ENCODE measurements at regions not wholly inside any gene's neighbourhood (a gene's known extent, or its start where the extent isn't known, plus 50 kb on each side); places are given as distances from the start of the nearest gene placed in this dataset.
A peak's percentile ranks its signal among the peaks of the same experiment; 100 is the strongest.

DNA sequence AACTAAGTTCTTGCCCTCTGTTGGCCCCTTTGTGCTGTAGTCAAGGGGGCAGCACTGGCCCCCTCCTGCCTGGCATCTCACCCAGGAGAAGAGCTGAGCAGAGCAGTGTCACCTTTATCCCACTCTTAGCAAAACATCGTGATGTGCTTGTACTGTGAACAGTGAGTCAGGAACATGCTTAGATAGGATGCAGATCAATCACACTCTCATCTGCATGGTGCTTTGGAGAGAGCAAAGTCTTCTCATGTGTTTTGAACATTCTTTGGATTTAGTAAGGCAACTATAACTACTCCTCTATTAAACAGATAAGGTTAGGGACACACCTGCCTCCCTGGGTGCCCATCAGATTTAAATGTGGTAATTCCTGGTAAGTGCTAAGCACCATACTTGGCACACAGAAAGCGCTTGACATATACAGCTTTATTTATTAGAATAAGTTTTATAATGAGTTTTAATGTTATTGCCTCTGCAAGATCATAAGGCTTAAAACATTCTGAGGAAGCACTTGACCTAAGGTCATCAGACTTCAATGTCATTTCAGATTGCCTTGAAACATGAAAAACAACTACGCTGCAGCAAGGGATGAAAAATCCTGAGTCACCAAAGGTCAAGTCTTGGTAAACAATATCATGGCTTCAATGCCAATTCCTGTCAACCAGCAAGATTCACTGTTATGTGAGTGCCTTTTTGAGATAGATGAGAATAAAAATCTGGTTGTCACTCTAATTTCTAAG, 82.4 kb upstream of the IRS2 start:
- no peaks in the 10 kb centered on the region for H3K36me3 ChIP-seq (ENCODE audit: control insufficient read depth, insufficient read depth, low read length)
- CTCF ChIA-PET (ENCODE audit: low intra/inter-chr PET ratio): no interaction called here
- no TSS peak for BruUV-seq (replicated peaks)
- TF ChIP-seq FIP1L1 (IDR thresholded peaks at IDR 0.05; ENCODE audit: low read depth, low read length, poor library complexity, severe bottlenecking) (no peak), NFE2 (IDR thresholded peaks at IDR 0.05; ENCODE audit: low read depth) (0 out of 2 replicates have a peak, but pooled peaks have one; percentile 8), KDM1A (IDR thresholded peaks at IDR 0.05) (0 out of 4 replicates have a peak, but pooled peaks of 1 of the 2 experiments have one; percentile 21), MEIS2 (IDR thresholded peaks at IDR 0.05; ENCODE audit: partially characterized antibody) (peak; percentile 20)
- peaks cover 0 to 7% of the 10 kb centered on the region in 2 experiments; a peak in 2 of 5 replicates for H3K4me1 ChIP-seq (replicated peaks in 1 of 2; ENCODE audit: control insufficient read depth in 2 of 2, insufficient read depth in 2 of 2, low read length in 2 of 2)
- no peak for ATAC-seq
- H3K4me3 ChIP-seq: 0 out of 2 replicates have a peak overlapping the region, but pooled peaks have one; percentile 9
- no peaks in the 10 kb centered on the region for H4K20me1 ChIP-seq (replicated peaks; ENCODE audit: control insufficient read depth, insufficient read depth, low read length)
- WGBS (ENCODE audit: insufficient coverage, low coverage, missing lambda C conversion rate): 2% methylated on average over 3 of the region's 3 CpGs
- intact Hi-C loops (cut with micrococcal nuclease): no loop called here
- in situ Hi-C loops (cut with MboI): no loop called here
- H3K9me3 ChIP-seq (replicated peaks; ENCODE audit: control insufficient read depth, insufficient read depth, low read depth, low read length): no peaks in the 10 kb centered on the region
- no peak overlapping the region for H3K9ac ChIP-seq (ENCODE audit: insufficient read depth in 1 of 2, low read depth in 2 of 2, low read length in 2 of 2)
- DNase-seq (ENCODE audit: extremely low read depth in 1 of 4, low spot score in 3 of 4): no peak
- no peaks in the 10 kb centered on the region for H3K79me2 ChIP-seq (ENCODE audit: control insufficient read depth, insufficient read depth, low read length)
- no peak for FAIRE-seq
- H3K27ac ChIP-seq (ENCODE audit: extremely low read depth, low read depth, low read length): no peak overlapping the region
- POLR2A ChIA-PET: no interaction called here
- H3K9me1 ChIP-seq (ENCODE audit: control insufficient read depth, insufficient read depth, low read length): no peaks in the 10 kb centered on the region
- H3K4me2 ChIP-seq (ENCODE audit: insufficient read depth, low read length): peak overlapping the region; percentile 32; the same call in 1 of the 2 replicates
- peaks cover 0 to 15% of the 10 kb centered on the region in 2 experiments; a peak in 3 of 5 replicates for H3K27me3 ChIP-seq (ENCODE audit: control insufficient read depth in 2 of 2, insufficient read depth in 2 of 2, low read length in 2 of 2)
- 0 out of 2 replicates have a peak overlapping the region, but pooled peaks have one; percentile 44 for H2AFZ ChIP-seq (ENCODE audit: low read depth, low read length)

DNA sequence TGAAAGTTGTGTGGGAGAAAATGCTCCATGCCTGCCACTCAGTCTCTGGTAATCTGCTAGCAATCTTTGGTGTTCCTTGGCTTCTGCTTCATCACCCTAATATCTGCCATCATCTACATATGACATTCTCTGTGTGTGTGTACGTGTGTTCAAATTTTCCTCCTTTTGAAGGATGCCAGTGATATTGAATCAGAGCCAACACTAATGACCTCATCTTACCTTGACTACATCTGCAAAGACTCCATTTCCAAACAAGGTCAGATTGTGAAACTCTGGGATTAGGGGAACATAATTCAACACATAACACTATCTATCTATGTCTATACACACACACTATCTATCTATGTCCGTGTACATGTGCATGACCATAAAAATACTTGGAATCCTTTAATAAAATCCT, 81.4 kb upstream of the IRS2 start:
- POLR2A ChIA-PET: no interaction called here
- no peak overlapping the region for H3K4me2 ChIP-seq (ENCODE audit: insufficient read depth, low read length)
- H3K4me3 ChIP-seq: no peak overlapping the region
- no peak overlapping the region for H3K9ac ChIP-seq (ENCODE audit: insufficient read depth in 1 of 2, low read depth in 2 of 2, low read length in 2 of 2)
- FAIRE-seq (no peak), ATAC-seq (no peak), DNase-seq (ENCODE audit: extremely low read depth in 1 of 4, low spot score in 3 of 4) (no peak)
- H3K27me3 ChIP-seq (ENCODE audit: control insufficient read depth in 2 of 2, insufficient read depth in 2 of 2, low read length in 2 of 2): peaks cover 0 to 15% of the 10 kb centered on the region in 2 experiments; a peak in 3 of 5 replicates
- no peaks in the 10 kb centered on the region for H3K79me2 ChIP-seq (ENCODE audit: control insufficient read depth, insufficient read depth, low read length)
- no peak overlapping the region for H2AFZ ChIP-seq (ENCODE audit: low read depth, low read length)
- 0% methylated on average over 2 of the region's 2 CpGs for WGBS (ENCODE audit: insufficient coverage, low coverage, missing lambda C conversion rate)
- BruUV-seq (replicated peaks): no TSS peak
- CTCF ChIA-PET (ENCODE audit: low intra/inter-chr PET ratio): no interaction called here
- intact Hi-C loops (cut with micrococcal nuclease): no loop called here
- H3K9me1 ChIP-seq (ENCODE audit: control insufficient read depth, insufficient read depth, low read length): no peaks in the 10 kb centered on the region
- in situ Hi-C loops (cut with MboI): no loop called here
- H3K27ac ChIP-seq (ENCODE audit: extremely low read depth, low read depth, low read length): no peak overlapping the region
- no peaks in the 10 kb centered on the region for H4K20me1 ChIP-seq (replicated peaks; ENCODE audit: control insufficient read depth, insufficient read depth, low read length)
- H3K4me1 ChIP-seq (replicated peaks in 1 of 2; ENCODE audit: control insufficient read depth in 2 of 2, insufficient read depth in 2 of 2, low read length in 2 of 2): peaks cover 0 to 7% of the 10 kb centered on the region in 2 experiments; a peak in 2 of 5 replicates
- H3K9me3 ChIP-seq (replicated peaks; ENCODE audit: control insufficient read depth, insufficient read depth, low read depth, low read length): no peaks in the 10 kb centered on the region
- no peaks in the 10 kb centered on the region for H3K36me3 ChIP-seq (ENCODE audit: control insufficient read depth, insufficient read depth, low read length)
- no peak for TF ChIP-seq HDAC8 (tag; IDR thresholded peaks at IDR 0.05)
- no peak for TF ChIP-seq POLR2B (IDR thresholded peaks at IDR 0.05; ENCODE audit: low read depth, partially characterized antibody)
- TF ChIP-seq ZFP1 (CRISPR knock-in tag; IDR thresholded peaks at IDR 0.05): no peak
- TF ChIP-seq ETV5 (CRISPR knock-in tag; IDR thresholded peaks at IDR 0.05; ENCODE audit: low read depth): no peak
- TF ChIP-seq CHD4 (IDR thresholded peaks at IDR 0.05; ENCODE audit: insufficient read depth, insufficient replicate concordance, low read depth, low read length, poor library complexity, severe bottlenecking): no peak
- TF ChIP-seq, protein P1, sequence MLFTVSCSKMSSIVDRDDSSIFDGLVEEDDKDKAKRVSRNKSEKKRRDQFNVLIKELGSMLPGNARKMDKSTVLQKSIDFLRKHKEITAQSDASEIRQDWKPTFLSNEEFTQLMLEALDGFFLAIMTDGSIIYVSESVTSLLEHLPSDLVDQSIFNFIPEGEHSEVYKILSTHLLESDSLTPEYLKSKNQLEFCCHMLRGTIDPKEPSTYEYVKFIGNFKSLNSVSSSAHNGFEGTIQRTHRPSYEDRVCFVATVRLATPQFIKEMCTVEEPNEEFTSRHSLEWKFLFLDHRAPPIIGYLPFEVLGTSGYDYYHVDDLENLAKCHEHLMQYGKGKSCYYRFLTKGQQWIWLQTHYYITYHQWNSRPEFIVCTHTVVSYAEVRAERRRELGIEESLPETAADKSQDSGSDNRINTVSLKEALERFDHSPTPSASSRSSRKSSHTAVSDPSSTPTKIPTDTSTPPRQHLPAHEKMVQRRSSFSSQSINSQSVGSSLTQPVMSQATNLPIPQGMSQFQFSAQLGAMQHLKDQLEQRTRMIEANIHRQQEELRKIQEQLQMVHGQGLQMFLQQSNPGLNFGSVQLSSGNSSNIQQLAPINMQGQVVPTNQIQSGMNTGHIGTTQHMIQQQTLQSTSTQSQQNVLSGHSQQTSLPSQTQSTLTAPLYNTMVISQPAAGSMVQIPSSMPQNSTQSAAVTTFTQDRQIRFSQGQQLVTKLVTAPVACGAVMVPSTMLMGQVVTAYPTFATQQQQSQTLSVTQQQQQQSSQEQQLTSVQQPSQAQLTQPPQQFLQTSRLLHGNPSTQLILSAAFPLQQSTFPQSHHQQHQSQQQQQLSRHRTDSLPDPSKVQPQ (CRISPR knock-in tag; IDR thresholded peaks at IDR 0.05; ENCODE audit: borderline replicate concordance): no peak
- no peak for TF ChIP-seq RUNX1 (IDR thresholded peaks at IDR 0.05; ENCODE audit: low read depth)
